SU-DHL-6 (cell line): ENCODE measurements at regions not wholly inside any gene's neighbourhood (a gene's known extent, or its start where the extent isn't known, plus 50 kb on each side); places are given as distances from the start of the nearest gene placed in this dataset.

Source experiments
- H2AFZ ChIP-seq: fragments of 200-600 bp; sonication (generic); 2 replicates; pipeline ENCODE4 v1.6.1; 2014; ENCODE audit warnings: low read depth, mild to moderate bottlenecking, moderate library complexity, mixed read lengths, antibody characterized with exemption, low read length; ENCODE audit not compliant: severe bottlenecking
- H3F3A ChIP-seq: fragments of 200-600 bp; shearing (Covaris generic); 2 replicates; pipeline ENCODE4 v1.6.0; 2016; ENCODE audit warnings: antibody characterized with exemption, mild to moderate bottlenecking; ENCODE audit not compliant: insufficient read depth
- H3K27ac ChIP-seq: fragments of 200-600 bp; sonication (generic); 2 replicates; pipeline ENCODE4 v1.5.1; 2016; ENCODE audit warnings: low read depth, mild to moderate bottlenecking, low read length, moderate library complexity, mixed read lengths
- H3K27me3 ChIP-seq: fragments of 200-600 bp; sonication (generic), shearing (Covaris generic); 2 replicates; pipeline ENCODE4 v1.6.0; 2014; ENCODE audit warnings: mild to moderate bottlenecking, low read length
- H3K36me3 ChIP-seq: fragments of 200-600 bp; sonication (generic); 2 replicates; pipeline ENCODE4 v1.6.1; 2014; ENCODE audit warnings: mild to moderate bottlenecking, low read length, mixed read lengths
- H3K4me2 ChIP-seq: fragments of 300-600, 200-600 bp; shearing (Covaris generic), sonication (generic); 2 replicates; pipeline ENCODE4 v1.6.0; 2014; ENCODE audit warnings: low read length, low read depth, mild to moderate bottlenecking; ENCODE audit not compliant: poor library complexity, severe bottlenecking
- H3K4me3 ChIP-seq: fragments of 200-600 bp; sonication (generic); 2 replicates; pipeline ENCODE4 v1.5.1; 2014; ENCODE audit warnings: antibody characterized with exemption, low read length, mild to moderate bottlenecking, mixed read lengths; ENCODE audit not compliant: insufficient read depth, poor library complexity, severe bottlenecking
- H3K79me2 ChIP-seq: fragments of 200-600 bp; sonication (generic); 2 replicates; pipeline ENCODE4 v1.6.1; 2014; ENCODE audit warnings: mild to moderate bottlenecking, low read length, moderate library complexity; ENCODE audit not compliant: insufficient read depth
- H3K9ac ChIP-seq: fragments of 200-600 bp; sonication (generic); 2 replicates; pipeline ENCODE4 v1.7.0; 2014; ENCODE audit warnings: mild to moderate bottlenecking, low read length
- H3K9me2 ChIP-seq: fragments of 200-600 bp; sonication (generic); replicated peaks from 2 replicates; pipeline ENCODE4 v1.6.1; 2014; ENCODE audit warnings: low read length; ENCODE audit not compliant: insufficient read depth
- H3K9me3 ChIP-seq: fragments of 200-600 bp; sonication (generic); 2 replicates; pipeline ENCODE4 v1.6.1; 2014; ENCODE audit warnings: low read length, mixed read lengths; ENCODE audit not compliant: insufficient read depth
- H4K20me1 ChIP-seq: fragments of 200-600 bp; sonication (generic); 2 replicates; pipeline ENCODE4 v1.6.1; 2014; ENCODE audit warnings: low read depth, mild to moderate bottlenecking, antibody characterized with exemption, low read length, moderate library complexity, mixed read lengths
- EZH2phosphoT487 ChIP-seq: fragments of 200-600 bp; sonication (generic), shearing (Covaris generic); conservative IDR thresholded peaks from 2 replicates; pipeline ENCODE4 v1.6.1; 2018; ENCODE audit warnings: mild to moderate bottlenecking, antibody characterized with exemption, low read length, moderate library complexity, mixed read lengths
- TF ChIP-seq, protein P1 (sequence below): fragments of 200-600 bp; sonication (generic); IDR thresholded peaks from one replicate; pipeline ENCODE4 v1.5.1; 2017; ENCODE audit warnings: antibody characterized with exemption, mild to moderate bottlenecking, low read length, moderate library complexity; ENCODE audit not compliant: insufficient read depth, poor library complexity, severe bottlenecking

DNA sequence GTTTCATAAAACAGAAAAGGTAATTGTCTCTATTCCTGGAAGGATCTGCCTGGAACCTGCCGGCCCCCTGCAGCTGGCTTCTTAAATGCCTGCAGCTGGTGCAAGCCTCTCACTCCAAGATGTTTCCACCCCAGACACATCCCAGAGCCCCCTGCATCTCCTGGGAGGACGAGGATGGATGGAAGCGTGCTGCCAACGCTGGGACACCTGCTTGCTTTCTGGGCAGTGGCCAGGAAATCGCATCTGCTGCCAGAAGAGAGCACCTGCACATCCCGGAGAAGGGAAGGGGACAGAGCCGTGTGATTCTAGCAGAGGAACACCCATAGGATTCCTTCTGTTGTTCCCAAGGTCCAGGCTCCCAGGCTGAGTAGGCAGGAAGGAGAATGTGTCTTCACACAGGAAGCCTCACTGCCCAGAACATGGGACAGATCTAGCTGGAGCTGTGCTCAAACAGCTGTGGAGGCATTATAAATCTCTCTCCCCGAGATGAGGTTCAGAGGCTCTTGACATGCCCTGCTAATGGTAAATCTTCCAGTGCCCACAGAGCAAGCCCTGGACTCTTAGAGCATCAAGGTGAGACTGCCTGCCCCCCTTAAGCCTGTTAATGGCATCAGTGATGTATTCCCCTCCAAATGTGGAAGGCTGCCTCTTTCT, 138.8 kb upstream of the MAP1LC3B2 start:
- H3K36me3 ChIP-seq = no peaks in the 10 kb centered on the region
- no peak overlapping the region for H3K4me3 ChIP-seq
- no peaks in the 10 kb centered on the region for H3K27me3 ChIP-seq
- no peaks in the 10 kb centered on the region for H3F3A ChIP-seq
- H3K79me2 ChIP-seq = no peaks in the 10 kb centered on the region
- H3K9ac ChIP-seq = no peak overlapping the region
- peaks cover 5% of the 10 kb centered on the region; the same call in 1 of the 2 replicates for H3K9me3 ChIP-seq
- no peak overlapping the region for H3K4me2 ChIP-seq
- no peak overlapping the region for H3K27ac ChIP-seq
- TF ChIP-seq, protein P1, sequence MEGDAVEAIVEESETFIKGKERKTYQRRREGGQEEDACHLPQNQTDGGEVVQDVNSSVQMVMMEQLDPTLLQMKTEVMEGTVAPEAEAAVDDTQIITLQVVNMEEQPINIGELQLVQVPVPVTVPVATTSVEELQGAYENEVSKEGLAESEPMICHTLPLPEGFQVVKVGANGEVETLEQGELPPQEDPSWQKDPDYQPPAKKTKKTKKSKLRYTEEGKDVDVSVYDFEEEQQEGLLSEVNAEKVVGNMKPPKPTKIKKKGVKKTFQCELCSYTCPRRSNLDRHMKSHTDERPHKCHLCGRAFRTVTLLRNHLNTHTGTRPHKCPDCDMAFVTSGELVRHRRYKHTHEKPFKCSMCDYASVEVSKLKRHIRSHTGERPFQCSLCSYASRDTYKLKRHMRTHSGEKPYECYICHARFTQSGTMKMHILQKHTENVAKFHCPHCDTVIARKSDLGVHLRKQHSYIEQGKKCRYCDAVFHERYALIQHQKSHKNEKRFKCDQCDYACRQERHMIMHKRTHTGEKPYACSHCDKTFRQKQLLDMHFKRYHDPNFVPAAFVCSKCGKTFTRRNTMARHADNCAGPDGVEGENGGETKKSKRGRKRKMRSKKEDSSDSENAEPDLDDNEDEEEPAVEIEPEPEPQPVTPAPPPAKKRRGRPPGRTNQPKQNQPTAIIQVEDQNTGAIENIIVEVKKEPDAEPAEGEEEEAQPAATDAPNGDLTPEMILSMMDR = no peak
- no peak for TF ChIP-seq EZH2phosphoT487
- no peaks in the 10 kb centered on the region for H3K9me2 ChIP-seq
- no peak overlapping the region for H2AFZ ChIP-seq
- H4K20me1 ChIP-seq = no peaks in the 10 kb centered on the region

DNA sequence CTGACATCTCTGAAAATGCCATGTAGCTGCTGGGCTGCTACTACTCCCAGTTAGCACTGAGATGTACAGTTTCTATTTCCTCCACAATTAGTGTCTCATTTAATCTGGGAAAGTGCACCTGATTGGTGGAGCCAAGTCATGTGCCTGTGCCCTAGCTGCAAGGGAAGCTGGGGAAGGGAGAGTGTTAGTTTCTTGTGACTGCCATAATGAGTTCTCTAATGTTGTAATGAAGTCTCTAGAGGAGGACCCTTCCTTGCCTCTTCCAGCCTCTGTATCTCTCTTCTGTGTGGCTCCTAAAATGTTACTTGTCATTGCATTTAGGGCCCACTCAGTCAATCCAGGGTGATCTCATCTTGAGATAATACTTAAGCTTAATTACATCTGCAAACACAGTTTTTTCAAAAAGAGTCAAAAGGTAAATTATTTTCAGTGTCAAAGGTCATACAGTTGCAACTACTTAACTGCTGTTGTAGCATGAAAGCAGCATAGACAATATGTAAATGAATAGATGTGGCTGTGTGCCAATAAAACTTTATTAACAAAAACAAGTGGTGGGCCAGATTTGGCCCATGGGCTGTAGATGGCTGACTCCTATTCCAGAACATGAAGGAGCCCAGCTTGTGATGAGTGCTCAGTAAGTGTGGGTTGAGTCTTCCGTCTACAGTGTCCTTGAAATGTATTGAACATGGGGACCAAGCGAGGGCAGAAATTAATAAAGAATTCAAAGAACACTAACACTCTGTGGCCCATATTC, 137.2 kb upstream of the MAP1LC3B2 start:
- no peaks in the 10 kb centered on the region for H3F3A ChIP-seq
- no peak overlapping the region for H3K27ac ChIP-seq
- no peaks in the 10 kb centered on the region for H4K20me1 ChIP-seq
- TF ChIP-seq EZH2phosphoT487 = no peak
- TF ChIP-seq, protein P1 = no peak
- H3K4me2 ChIP-seq = no peak overlapping the region
- H2AFZ ChIP-seq = no peak overlapping the region
- no peaks in the 10 kb centered on the region for H3K27me3 ChIP-seq
- H3K9me3 ChIP-seq = peaks cover 5% of the 10 kb centered on the region; the same call in 1 of the 2 replicates
- H3K4me3 ChIP-seq = no peak overlapping the region
- H3K9me2 ChIP-seq = no peaks in the 10 kb centered on the region
- no peaks in the 10 kb centered on the region for H3K36me3 ChIP-seq
- no peaks in the 10 kb centered on the region for H3K79me2 ChIP-seq
- H3K9ac ChIP-seq = no peak overlapping the region

DNA sequence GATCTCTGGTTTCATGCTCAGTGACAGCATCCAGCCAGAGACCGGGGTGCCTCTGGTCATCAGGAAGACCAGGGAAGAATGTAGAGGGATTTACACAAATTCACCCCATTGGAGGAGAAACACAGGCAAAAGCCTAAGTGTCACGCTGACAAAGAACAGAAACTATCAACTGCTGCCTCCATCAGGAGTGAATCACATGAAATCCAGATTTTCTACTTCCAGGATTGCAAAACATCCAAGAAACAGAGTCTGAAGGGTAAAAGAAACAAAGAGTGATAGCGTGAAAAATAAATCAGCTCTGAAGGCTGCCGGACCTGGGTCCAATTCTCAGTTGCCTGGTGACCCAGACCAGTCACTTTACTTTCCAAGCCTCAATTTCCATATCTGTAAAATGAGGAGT, 136.1 kb upstream of the MAP1LC3B2 start:
- Histone ChIP-seq H3K9ac (no peak overlapping the region), H3K27me3 (no peaks in the 10 kb centered on the region), H3K79me2 (no peaks in the 10 kb centered on the region), H3K9me2 (no peaks in the 10 kb centered on the region), H4K20me1 (no peaks in the 10 kb centered on the region), H3K27ac (no peak overlapping the region), H3K36me3 (no peaks in the 10 kb centered on the region), H3K4me2 (no peak overlapping the region), H3K9me3 (peaks cover 5% of the 10 kb centered on the region; the same call in 1 of the 2 replicates), H2AFZ (no peak overlapping the region), H3F3A (no peaks in the 10 kb centered on the region), H3K4me3 (no peak overlapping the region)
- TF ChIP-seq, protein P1 = no peak
- no peak for TF ChIP-seq EZH2phosphoT487
